ENCODE measurements at regions not wholly inside any gene's neighbourhood (a gene's known extent, or its start where the extent isn't known, plus 50 kb on each side); places are given as distances from the start of the nearest gene placed in this dataset.

DNA sequence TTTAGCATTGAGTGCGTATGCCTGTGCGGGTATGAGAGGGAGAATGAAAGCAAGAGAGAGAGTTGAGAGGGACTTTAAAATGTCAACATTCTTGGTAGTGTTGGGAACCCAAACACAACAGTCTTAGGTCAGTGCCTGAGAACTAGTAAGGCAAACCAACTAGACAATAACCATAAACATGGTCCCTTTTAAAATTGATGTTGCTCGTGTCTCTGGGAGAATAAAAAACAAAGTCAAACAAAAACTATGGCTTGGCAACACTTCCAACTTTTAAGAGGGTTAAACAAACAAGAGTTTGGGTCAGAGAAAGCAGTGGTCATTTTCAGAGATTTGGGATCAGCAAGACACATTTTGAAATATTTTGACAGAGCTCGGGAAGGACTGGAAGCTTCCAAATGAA, 146.7 kb upstream of the THBS1 start:
- Histone ChIP-seq H3K27me3 (replicated peaks; ENCODE audit: insufficient read depth, low read length) (no peaks in the 10 kb centered on the region), H3K4me2 (ENCODE audit: low read depth, low read length) (no peak overlapping the region)
- no peak for DNase-seq

DNA sequence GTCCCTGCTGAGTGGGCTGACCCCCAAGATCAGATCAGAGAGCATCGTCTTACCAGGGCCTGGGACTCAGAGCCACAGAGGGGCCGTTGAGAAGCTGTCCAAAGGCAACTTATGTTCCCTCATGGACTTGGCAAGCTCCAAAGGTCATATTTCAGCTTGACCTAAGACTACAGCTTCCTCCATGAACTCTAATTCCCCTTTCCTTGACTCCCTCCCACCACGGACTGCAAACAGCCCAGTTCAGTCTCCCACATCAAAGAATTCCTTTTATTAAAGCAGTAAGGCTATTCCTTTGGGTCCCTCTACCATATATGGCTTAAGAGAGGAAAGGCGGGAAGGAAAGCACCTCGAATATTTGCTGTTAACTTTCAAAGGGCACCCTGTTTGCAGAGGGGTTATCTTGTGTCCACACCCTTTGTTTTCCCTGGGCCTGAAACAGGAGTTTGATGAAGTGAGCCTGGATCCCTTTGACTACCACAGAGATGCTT, 146.1 kb upstream of the THBS1 start:
- Histone ChIP-seq H3K9ac (ENCODE audit: low read length) (no peak overlapping the region), H3K27me3 (replicated peaks; ENCODE audit: insufficient read depth, low read length) (no peaks in the 10 kb centered on the region), H3K79me2 (ENCODE audit: low read length) (no peaks in the 10 kb centered on the region), H3K4me2 (ENCODE audit: low read depth, low read length) (no peak overlapping the region), H4K20me1 (ENCODE audit: insufficient read depth, low read length) (no peaks in the 10 kb centered on the region), H3K4me3 (ENCODE audit: low read length) (no peak overlapping the region), H3K9me2 (replicated peaks; ENCODE audit: insufficient read depth, low read length) (no peaks in the 10 kb centered on the region), H3K9me3 (replicated peaks; ENCODE audit: insufficient read depth, low read length) (no peaks in the 10 kb centered on the region), H3K4me1 (ENCODE audit: low read length) (no peaks in the 10 kb centered on the region), H3F3A (ENCODE audit: insufficient read depth, low read length) (no peaks in the 10 kb centered on the region), H2AFZ (ENCODE audit: low read length) (no peak overlapping the region), H3K27ac (ENCODE audit: low read length) (no peak overlapping the region), H3K36me3 (replicated peaks; ENCODE audit: insufficient read depth, low read length) (no peaks in the 10 kb centered on the region)
- no peak for DNase-seq
- TF ChIP-seq EZH2phosphoT487 (IDR thresholded peaks at IDR 0.05; ENCODE audit: low read length) (no peak), EZH2 (optimal IDR thresholded peaks at IDR 0.05; ENCODE audit: low read depth, low read length) (no peak)
- TF ChIP-seq, protein P1, sequence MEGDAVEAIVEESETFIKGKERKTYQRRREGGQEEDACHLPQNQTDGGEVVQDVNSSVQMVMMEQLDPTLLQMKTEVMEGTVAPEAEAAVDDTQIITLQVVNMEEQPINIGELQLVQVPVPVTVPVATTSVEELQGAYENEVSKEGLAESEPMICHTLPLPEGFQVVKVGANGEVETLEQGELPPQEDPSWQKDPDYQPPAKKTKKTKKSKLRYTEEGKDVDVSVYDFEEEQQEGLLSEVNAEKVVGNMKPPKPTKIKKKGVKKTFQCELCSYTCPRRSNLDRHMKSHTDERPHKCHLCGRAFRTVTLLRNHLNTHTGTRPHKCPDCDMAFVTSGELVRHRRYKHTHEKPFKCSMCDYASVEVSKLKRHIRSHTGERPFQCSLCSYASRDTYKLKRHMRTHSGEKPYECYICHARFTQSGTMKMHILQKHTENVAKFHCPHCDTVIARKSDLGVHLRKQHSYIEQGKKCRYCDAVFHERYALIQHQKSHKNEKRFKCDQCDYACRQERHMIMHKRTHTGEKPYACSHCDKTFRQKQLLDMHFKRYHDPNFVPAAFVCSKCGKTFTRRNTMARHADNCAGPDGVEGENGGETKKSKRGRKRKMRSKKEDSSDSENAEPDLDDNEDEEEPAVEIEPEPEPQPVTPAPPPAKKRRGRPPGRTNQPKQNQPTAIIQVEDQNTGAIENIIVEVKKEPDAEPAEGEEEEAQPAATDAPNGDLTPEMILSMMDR (IDR thresholded peaks at IDR 0.05; ENCODE audit: low read length) = no peak

More for the DNA sequence above, 146.7 kb upstream of the THBS1 start:
- no peak overlapping the region for H3K4me3 ChIP-seq (ENCODE audit: low read length)
- no peaks in the 10 kb centered on the region for H3K4me1 ChIP-seq (ENCODE audit: low read length)
- H3K9me2 ChIP-seq (replicated peaks; ENCODE audit: insufficient read depth, low read length) = no peaks in the 10 kb centered on the region
- no peaks in the 10 kb centered on the region for H4K20me1 ChIP-seq (ENCODE audit: insufficient read depth, low read length)
- no peaks in the 10 kb centered on the region for H3K9me3 ChIP-seq (replicated peaks; ENCODE audit: insufficient read depth, low read length)
- TF ChIP-seq EZH2phosphoT487 (IDR thresholded peaks at IDR 0.05; ENCODE audit: low read length) (no peak), EZH2 (optimal IDR thresholded peaks at IDR 0.05; ENCODE audit: low read depth, low read length) (no peak)
- TF ChIP-seq, protein P1 (IDR thresholded peaks at IDR 0.05; ENCODE audit: low read length) = no peak
- H3K79me2 ChIP-seq (ENCODE audit: low read length) = no peaks in the 10 kb centered on the region
- H3K36me3 ChIP-seq (replicated peaks; ENCODE audit: insufficient read depth, low read length) = no peaks in the 10 kb centered on the region
- H3K27ac ChIP-seq (ENCODE audit: low read length) = no peak overlapping the region
- H3K9ac ChIP-seq (ENCODE audit: low read length) = no peak overlapping the region
- no peak overlapping the region for H2AFZ ChIP-seq (ENCODE audit: low read length)
- H3F3A ChIP-seq (ENCODE audit: insufficient read depth, low read length) = no peaks in the 10 kb centered on the region

DNA sequence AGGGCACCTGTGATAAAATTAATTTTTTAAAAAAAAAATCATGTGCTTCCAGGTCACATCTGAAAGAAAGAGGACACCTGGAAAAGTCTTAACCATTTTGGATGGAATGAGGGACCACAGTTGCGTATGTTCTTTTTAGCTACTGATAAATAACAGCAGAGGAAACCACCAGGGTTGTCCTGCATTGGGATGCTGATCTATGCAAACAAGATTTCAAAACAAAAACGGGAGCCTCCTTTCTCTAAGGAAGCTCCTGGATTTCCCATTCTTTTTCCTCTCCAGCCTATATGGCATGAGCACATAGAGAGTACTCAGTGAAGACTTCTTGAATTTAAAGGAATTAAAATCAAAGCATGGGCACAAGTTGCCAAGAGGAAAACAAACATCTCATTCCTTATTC, 145.6 kb upstream of the THBS1 start:
- H3K27ac ChIP-seq (ENCODE audit: low read length) = no peak overlapping the region
- H3F3A ChIP-seq (ENCODE audit: insufficient read depth, low read length) = no peaks in the 10 kb centered on the region
- no peak overlapping the region for H3K4me3 ChIP-seq (ENCODE audit: low read length)
- no peaks in the 10 kb centered on the region for H3K9me2 ChIP-seq (replicated peaks; ENCODE audit: insufficient read depth, low read length)
- TF ChIP-seq, protein P1 (IDR thresholded peaks at IDR 0.05; ENCODE audit: low read length) = no peak
- TF ChIP-seq EZH2 (optimal IDR thresholded peaks at IDR 0.05; ENCODE audit: low read depth, low read length) (no peak), EZH2phosphoT487 (IDR thresholded peaks at IDR 0.05; ENCODE audit: low read length) (no peak)
- no peaks in the 10 kb centered on the region for H3K79me2 ChIP-seq (ENCODE audit: low read length)
- H3K4me2 ChIP-seq (ENCODE audit: low read depth, low read length) = no peak overlapping the region
- H3K36me3 ChIP-seq (replicated peaks; ENCODE audit: insufficient read depth, low read length) = no peaks in the 10 kb centered on the region
- H3K27me3 ChIP-seq (replicated peaks; ENCODE audit: insufficient read depth, low read length) = no peaks in the 10 kb centered on the region
- no peak overlapping the region for H3K9ac ChIP-seq (ENCODE audit: low read length)
- H3K4me1 ChIP-seq (ENCODE audit: low read length) = no peaks in the 10 kb centered on the region
- H2AFZ ChIP-seq (ENCODE audit: low read length) = no peak overlapping the region
- no peak for DNase-seq
- H3K9me3 ChIP-seq (replicated peaks; ENCODE audit: insufficient read depth, low read length) = no peaks in the 10 kb centered on the region
- no peaks in the 10 kb centered on the region for H4K20me1 ChIP-seq (ENCODE audit: insufficient read depth, low read length)

All from MM.1S (cell line).